Skin epidermis (tissue), 12 donors: ENCODE measurements at regions not wholly inside any gene's neighbourhood (a gene's known extent, or its start where the extent isn't known, plus 50 kb on each side); places are given as distances from the start of the nearest gene placed in this dataset.

Source experiments
- H3K27ac ChIP-seq, 21 experiments: fragments of 200-600 bp; sonication (generic) in 11 of 21; one replicate each; pipeline ENCODE4 v1.5.0; 2020; ENCODE audit warnings: mild to moderate bottlenecking in 3 of 21, inconsistent platforms in 2 of 21, moderate library complexity in 2 of 21
- H3K4me3 ChIP-seq, 7 experiments: fragments of 200-600 bp; sonication (generic) in 2 of 7; one replicate each; pipeline ENCODE4 v1.5.0; 2020; ENCODE audit warnings: inconsistent platforms in 2 of 7, mild to moderate bottlenecking in 2 of 7, moderate library complexity in 1 of 7

DNA sequence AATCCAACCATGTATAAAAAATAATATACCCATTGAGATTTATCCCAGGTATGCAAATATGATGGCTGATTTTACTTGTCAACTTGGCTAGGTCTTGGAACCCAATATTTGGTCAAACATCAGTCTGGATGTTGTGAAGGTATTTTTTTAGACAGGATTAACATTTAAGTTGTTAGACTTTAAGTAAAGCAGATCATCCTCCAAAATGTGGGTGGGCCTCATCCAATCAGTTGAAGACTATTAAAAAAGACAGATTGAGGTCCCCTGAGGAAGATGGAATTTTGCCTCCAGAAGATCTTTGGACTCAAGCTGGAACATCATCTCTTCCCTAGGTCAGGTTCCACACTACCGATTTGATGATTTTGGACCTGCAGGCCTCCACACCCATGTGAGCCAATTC, 271.2 kb downstream of the TMEM121 start:
- Histone ChIP-seq H3K4me3 (no peak overlapping the region), H3K27ac (no peak overlapping the region)

DNA sequence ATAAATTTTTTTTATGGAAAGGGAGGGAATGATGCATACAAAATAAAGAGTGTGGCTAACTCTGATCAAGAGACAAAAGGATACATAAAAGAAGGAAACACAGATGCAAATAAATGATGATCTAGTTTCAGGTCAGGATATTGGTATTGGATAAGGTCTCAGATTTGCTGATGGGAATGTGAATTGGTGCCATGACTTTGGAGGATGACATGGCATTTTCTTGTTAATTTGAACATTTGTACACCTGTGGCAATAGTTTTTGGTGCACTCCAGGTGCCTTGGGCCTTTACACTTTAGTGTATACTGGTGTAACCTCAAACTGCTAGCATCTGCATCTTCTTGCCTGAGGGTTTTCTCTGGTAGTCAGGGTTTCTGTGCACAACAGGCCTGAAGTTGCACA, 279.3 kb downstream of the TMEM121 start:
- Histone ChIP-seq H3K27ac (no peak overlapping the region), H3K4me3 (no peak overlapping the region)

DNA sequence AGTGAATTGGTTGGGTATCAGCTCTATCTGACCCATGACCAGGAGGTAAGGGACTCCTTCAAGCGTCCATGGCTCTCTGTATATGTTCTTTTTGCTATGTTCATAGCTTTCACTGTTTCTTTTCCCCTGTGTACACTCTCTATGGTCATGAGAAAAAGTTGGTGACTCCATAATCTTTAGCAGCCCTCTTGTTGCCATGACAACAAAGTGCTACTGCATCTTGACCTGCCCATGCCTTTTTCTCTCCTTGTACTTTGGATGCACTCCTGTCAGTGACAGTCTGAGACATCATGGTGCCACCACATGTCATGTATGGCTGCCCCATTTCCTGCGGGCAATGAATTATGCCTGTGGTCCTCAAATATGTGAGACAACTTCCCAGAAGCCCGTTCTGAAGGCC, 280.2 kb downstream of the TMEM121 start:
- H3K4me3 ChIP-seq, result no peak overlapping the region
- H3K27ac ChIP-seq, result no peak overlapping the region

DNA sequence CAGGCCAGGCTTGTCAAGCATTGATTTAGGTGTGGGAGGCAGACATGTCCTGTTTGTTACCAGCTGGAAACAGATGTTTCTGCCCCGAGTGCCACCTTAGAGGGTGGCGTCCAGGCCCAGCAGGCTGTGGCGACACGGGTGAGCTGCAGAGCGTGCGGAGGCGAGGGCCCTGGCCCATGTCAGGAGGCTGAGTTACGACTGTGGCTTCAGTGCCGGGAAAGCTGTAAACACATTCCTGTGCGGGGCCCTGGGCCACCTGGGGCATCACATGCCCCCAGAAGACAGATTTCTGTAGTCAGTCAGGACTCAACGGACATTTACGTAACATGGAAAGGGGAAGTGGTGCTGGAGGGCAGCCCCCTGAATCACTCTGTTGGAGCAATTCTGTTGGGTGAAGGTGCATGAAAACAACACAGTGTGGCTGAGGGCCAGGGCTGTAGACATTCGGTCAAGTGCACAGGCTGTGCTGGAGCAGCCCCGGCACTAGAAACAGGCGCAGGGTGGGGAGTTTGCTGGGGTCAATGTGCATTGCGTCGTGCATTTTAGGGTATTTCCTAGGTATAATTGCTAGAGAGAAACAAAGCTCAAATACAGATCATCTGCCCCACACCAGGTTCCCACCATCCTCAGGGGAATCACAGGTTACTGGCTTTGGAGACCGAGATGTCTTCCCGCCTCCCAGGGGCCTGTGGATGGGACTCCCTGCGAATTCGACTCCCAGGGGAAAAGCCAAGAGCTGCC, 291.8 kb downstream of the TMEM121 start:
- no peak overlapping the region for H3K4me3 ChIP-seq
- peak overlapping the region in 1 of 21 experiments; percentile 39 for H3K27ac ChIP-seq

GRCh38 chr14:105818712-105819005, 292.3 kb downstream of the TMEM121 start:
- H3K4me3 ChIP-seq, result no peak overlapping the region
- peak overlapping the region in 1 of 21 experiments; percentile 10 for H3K27ac ChIP-seq

DNA sequence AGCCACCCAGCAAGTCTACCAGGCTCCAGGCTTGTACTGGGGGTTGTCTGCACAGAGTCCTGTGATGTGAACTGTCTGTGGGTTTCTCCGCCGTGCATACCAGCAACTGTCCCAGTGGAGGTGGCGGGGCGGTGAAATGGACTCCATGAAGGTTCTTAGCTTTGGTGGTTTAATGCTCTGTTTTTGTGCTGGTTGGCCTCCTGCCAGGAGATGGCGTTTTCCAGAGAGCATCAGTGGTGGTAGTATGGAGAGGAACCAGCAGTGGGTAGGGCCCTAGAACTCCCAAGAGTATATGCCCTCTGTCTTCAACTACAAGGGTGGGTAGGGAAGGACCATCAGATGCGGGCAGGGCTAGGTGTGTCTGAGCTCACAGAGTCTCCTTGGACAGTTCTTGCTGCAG, 303.8 kb downstream of the TMEM121 start:
- Histone ChIP-seq H3K27ac (no peak overlapping the region), H3K4me3 (no peak overlapping the region)

DNA sequence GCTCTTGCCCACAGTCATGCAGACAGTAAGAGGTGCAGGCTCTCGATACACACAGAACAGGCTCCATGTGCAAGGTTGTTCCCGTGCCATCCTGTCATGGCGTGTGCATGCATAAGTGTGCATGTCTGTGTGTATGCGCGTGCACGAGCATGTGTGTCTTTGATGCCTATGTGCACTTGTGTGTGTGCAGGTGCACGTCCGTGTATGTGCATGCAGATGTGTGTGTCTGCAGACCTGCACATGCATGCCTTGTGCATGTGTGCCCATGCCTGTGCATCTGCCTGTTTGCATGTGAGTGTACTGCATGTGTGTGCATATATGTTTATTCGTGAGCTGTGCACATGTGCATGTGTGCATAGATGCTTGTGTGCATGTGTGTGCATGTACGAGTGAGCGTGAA, 309.8 kb downstream of the TMEM121 start:
- Histone ChIP-seq H3K27ac (no peak overlapping the region), H3K4me3 (no peak overlapping the region)

DNA sequence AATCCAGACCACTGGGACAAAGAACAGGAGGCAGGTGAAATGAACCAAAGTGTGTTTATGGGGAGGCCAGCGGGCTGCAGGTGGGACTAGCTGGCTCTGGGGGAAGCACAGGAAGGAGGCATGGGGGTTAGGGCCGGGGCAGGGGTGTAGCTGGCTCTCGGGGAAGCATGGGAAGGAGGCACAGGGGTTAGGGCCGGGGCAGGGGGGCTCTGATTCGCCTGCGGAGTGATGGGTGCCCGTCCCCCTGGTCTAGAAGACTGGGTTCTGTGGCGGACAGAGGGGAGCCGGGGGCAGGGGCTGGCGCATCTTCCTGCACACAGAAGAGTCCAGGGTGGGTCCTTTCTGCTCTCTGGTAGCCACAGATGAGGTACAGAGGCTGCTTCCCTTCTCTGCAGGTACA, 310.3 kb downstream of the TMEM121 start:
- Histone ChIP-seq H3K4me3 (no peak overlapping the region), H3K27ac (no peak overlapping the region)

DNA sequence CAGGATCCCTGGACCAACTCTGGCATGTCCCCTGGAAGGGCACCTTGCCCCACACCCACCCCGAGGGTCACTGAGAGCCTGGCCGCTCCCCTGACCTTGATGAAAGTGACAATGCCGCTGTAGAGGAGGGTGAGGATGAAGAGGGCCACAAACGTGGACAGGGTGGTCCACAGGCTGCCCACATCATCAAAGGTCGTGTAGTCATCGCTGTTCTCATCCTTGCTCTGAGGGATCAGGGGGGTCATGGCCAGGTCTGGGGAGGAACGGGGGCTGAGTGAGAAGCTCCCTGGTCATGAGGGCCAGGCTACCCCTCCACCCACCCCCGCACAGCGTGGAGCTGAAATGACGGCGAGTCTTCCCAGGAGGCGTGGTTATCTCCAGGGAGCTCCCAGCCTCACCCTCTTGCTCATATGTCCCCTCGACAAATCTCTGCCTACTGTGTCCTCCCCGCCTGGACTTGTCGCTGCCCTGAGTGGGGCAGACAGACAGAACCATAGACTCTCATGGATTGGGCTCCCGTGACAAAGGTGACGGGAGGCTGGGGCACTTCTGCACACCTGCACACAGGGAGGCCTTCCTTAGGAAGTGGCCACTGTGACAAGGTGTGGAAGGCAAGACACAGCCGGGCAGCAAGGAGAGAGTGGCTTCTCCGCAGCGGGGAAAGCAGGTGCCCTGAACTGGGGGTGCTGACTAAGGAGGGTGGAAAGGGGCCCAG, 311.1 kb downstream of the TMEM121 start:
- H3K27ac ChIP-seq, result no peak overlapping the region

DNA sequence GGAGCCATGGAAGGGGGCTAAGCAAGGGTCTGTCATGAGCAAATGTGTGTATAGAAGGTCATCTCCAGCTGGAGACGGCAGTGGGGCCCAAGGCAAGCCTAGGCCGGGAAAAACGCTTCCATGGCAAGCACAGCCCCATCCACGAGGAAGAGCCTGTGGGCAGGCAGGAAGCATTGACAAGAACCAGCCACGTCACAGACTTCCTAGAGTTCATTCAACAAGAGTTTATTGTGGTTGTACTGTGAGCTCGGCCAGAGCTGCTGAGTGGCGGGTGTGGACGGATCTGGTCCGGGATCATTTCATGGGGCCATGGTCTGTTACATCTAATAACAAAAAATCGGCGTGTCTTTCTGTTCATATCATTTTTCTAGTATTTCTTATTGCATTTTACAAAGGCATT, 311.7 kb downstream of the TMEM121 start:
- Histone ChIP-seq H3K27ac (no peak overlapping the region), H3K4me3 (no peak overlapping the region)

More for the DNA sequence above, 311.1 kb downstream of the TMEM121 start:
- H3K4me3 ChIP-seq, result no peak overlapping the region

DNA sequence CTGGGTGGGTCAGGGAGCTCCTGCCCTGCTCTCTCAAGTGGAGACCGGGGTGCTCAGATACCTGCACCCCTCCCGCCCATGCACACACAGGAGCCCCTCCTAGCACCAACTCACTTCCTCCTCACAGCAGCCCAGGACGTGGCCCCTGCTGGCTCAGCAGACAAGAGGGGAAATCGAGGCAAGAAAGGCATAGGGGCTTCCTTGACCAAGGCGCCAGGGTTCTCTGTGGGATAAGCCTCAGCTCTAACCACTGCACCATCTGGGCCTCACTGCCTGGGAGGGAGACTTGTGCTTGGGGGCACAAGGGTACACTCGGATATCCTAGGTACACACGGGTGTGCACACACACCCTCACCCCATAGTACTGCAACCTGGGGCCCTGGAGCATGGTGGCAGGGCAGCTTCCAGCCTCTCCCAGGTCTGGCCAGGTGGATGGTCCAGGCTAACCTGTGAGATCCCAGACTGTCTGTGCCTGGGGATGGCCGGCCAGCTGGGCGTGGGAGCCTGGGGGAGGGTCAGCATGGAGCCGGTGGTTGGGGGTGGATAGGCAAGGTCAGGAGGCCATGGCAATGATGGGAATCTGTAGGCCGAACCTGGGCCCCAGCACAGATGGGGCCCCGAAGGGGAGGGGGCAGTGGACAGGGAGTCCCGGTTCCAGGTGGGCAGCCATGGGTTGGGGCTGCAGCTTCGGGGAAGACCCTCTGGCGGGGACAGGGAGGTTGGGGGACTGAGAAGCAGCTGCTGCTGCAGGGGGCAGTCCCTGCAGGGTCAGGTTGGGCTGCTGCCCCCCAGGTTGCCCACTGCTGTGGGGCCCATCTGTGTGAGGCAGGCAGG, 312.4 kb downstream of the TMEM121 start:
- H3K27ac ChIP-seq, result no peak overlapping the region
- no peak overlapping the region for H3K4me3 ChIP-seq

- no peak overlapping the region for H3K4me3 ChIP-seq
These were observed 313.3 kb downstream of the TMEM121 start for GRCh38 chr14:105839425-105840265.

DNA sequence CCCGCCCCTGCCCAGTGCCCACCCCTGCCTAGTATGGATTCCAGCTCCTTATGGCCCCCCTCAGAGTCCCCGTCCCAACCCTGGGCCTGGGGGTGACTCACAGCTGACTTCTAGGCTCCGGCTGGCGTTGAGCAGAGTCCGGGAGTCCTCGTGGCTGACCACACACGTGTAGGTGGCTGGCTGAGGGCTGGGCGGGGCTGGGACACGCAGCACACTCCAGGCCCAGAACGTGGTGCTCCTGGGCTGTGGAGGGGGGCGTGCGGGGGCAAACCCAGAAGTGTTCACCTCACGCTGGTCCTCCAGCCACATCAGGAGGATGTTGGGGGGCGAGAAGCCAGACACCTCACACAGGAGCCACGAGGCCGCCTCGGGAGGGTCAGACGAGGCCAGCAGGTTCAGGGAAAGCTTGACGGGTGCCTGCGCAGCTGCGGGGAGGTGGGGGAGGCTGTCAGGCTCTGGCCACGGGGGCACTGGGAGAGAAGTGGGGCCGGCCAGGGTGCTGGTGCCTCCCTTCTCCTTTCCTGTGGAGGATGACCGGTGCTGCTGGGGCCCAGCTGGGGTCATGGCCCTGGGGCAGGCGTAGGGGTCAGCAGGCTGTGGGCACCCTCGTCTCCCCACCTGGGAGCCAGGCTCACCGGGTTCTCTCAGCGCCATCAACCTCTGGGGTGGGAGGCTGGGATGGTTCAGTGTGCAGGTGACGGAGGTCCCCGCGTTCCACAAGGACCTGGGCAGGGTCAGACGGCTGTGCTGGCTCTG, 314.1 kb downstream of the TMEM121 start:
- Histone ChIP-seq H3K27ac (no peak overlapping the region), H3K4me3 (no peak overlapping the region)

More at GRCh38 chr14:105839425-105840265, 313.3 kb downstream of the TMEM121 start:
- no peak overlapping the region for H3K27ac ChIP-seq

- Histone ChIP-seq H3K4me3 (no peak overlapping the region), H3K27ac (no peak overlapping the region)
These were observed 314.9 kb downstream of the TMEM121 start for GRCh38 chr14:105841022-105842009.

GRCh38 chr14:105842105-105842504, 315.7 kb downstream of the TMEM121 start:
- no peak overlapping the region for H3K4me3 ChIP-seq
- H3K27ac ChIP-seq, result no peak overlapping the region

DNA sequence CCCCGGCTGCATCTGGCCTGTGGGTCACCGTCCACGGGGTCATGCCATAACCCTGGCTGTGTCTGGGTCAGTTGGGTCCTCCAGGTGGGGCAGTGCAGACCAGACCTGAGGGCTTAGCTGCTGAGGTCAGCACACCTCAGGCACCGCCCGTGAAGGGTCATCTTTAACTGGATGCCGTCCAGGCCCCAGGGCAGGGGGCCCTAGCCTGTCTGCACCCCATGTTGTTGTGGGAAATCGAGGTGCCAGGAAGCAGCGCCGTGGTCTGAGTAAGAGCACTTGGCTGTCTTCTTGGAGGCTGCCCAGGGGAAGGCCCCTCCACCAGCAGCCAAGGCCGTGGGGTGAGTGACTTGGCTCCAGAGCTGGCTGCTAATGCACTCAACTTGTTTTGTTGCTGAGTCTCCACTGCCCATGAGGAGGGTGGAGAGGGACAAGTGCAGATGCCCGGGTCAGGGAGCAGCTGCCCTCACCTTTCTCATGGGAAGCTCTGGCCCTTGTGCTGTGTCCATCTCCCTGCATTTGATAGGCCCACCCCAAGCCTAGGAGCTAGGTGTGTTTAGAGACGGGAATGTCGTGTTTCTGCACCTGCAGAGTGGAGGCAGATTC, 317.2 kb downstream of the TMEM121 start:
- no peak overlapping the region for H3K4me3 ChIP-seq
- H3K27ac ChIP-seq, result no peak overlapping the region

- Histone ChIP-seq H3K4me3 (no peak overlapping the region), H3K27ac (no peak overlapping the region)
These were observed 317.8 kb downstream of the TMEM121 start for GRCh38 chr14:105844047-105844630.
